A673 (cell line): ENCODE measurements at regions not wholly inside any gene's neighbourhood (a gene's known extent, or its start where the extent isn't known, plus 50 kb on each side); places are given as distances from the start of the nearest gene placed in this dataset.

Experiments used
- EZH2 ChIP-seq: fragments of 200-600 bp; sonication (generic); IDR thresholded peaks from 2 replicates; pipeline ENCODE4 v1.6.1; 2017; ENCODE audit warnings: borderline replicate concordance, low read depth, mild to moderate bottlenecking, mixed read lengths, antibody characterized with exemption, low read length; ENCODE audit not compliant: poor library complexity, severe bottlenecking
- TF ChIP-seq, protein P1 (sequence below): fragments of 300-800, 200-600 bp; sonication (generic); conservative IDR thresholded peaks from 2 replicates; pipeline ENCODE4 v1.5.1; 2017; ENCODE audit warnings: low read depth, mild to moderate bottlenecking, antibody characterized with exemption, low read length, moderate library complexity, mixed read lengths

DNA sequence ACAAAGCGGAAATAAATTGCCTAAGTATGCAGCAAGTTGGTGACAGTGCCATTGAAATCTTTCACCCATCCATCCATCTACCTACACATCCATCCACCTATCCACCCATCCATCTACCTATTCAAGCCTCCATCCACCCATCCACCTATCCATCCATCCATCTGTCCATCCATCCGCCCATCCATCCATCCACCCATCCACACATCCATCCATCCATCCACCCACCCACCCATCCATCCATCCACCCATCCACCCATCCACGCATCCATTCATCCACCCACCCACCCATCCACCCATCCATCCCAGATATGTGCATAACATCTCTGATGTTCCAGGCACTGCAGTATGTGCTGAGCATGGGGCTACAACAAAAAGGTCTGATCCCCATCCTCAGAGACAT, 277.5 kb downstream of the IRF8 start:
- TF ChIP-seq, protein P1, sequence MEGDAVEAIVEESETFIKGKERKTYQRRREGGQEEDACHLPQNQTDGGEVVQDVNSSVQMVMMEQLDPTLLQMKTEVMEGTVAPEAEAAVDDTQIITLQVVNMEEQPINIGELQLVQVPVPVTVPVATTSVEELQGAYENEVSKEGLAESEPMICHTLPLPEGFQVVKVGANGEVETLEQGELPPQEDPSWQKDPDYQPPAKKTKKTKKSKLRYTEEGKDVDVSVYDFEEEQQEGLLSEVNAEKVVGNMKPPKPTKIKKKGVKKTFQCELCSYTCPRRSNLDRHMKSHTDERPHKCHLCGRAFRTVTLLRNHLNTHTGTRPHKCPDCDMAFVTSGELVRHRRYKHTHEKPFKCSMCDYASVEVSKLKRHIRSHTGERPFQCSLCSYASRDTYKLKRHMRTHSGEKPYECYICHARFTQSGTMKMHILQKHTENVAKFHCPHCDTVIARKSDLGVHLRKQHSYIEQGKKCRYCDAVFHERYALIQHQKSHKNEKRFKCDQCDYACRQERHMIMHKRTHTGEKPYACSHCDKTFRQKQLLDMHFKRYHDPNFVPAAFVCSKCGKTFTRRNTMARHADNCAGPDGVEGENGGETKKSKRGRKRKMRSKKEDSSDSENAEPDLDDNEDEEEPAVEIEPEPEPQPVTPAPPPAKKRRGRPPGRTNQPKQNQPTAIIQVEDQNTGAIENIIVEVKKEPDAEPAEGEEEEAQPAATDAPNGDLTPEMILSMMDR: no peak
- no peak for TF ChIP-seq EZH2
